H1 (cell line): ENCODE measurements at regions not wholly inside any gene's neighbourhood (a gene's known extent, or its start where the extent isn't known, plus 50 kb on each side); places are given as distances from the start of the nearest gene placed in this dataset.

ENCODE experiments used
- CTCF ChIA-PET: fragments of 300-600 bp; sonication (Branson Sonifier 250); formaldehyde crosslinking; loops from one replicate; lab custom pipeline; 2021; ENCODE audit not compliant: partially characterized antibody; lab: Charles Lee
- POLR2A ChIA-PET: fragments of 300-600 bp; sonication (Branson Sonifier 250); formaldehyde crosslinking; loops from one replicate; lab custom pipeline; 2021; ENCODE audit warnings: inconsistent platforms; ENCODE audit not compliant: partially characterized antibody; lab: Charles Lee
- DNase-seq, 2 experiments: peaks; one replicate each; pipeline versions ENCODE4 v3.0.0 to v3.0.0-alpha.2; 2010 to 2022; ENCODE audit warnings: low spot score in 2 of 2, low read depth in 1 of 2, mixed read lengths in 1 of 2
- FAIRE-seq: peaks from 2 replicates; lab custom pipeline; 2011; peaks lifted over from hg19 to GRCh38; lab: Jason Lieb, UNC
- H2AFZ ChIP-seq: 2 replicates; pipeline ENCODE4 v1.8.1; 2012; ENCODE audit warnings: low read length, inconsistent platforms
- H2AK5ac ChIP-seq: 2 replicates; pipeline ENCODE4 v1.6.1; 2013; ENCODE audit warnings: low read depth, low read length
- H2BK120ac ChIP-seq: replicated peaks from 2 replicates; pipeline ENCODE3; 2013; ENCODE audit warnings: low read depth, low read length, inconsistent platforms
- H2BK12ac ChIP-seq: 2 replicates; pipeline ENCODE4 v1.6.1; 2013; ENCODE audit warnings: low read depth, low read length
- H2BK15ac ChIP-seq: 2 replicates; pipeline ENCODE4 v1.6.1; 2013; ENCODE audit warnings: low read length
- H2BK20ac ChIP-seq: 2 replicates; pipeline ENCODE4 v1.6.1; 2013; ENCODE audit warnings: low read length
- H2BK5ac ChIP-seq: 2 replicates; pipeline ENCODE4 v1.6.1; 2013; ENCODE audit warnings: low read depth, low read length
- H3K14ac ChIP-seq: 2 replicates; pipeline ENCODE4 v1.6.1; 2013; ENCODE audit warnings: inconsistent platforms; ENCODE audit not compliant: insufficient read length
- H3K18ac ChIP-seq: 2 replicates; pipeline ENCODE4 v1.6.1; 2013; ENCODE audit warnings: low read length; ENCODE audit errors: extremely low read depth
- H3K23ac ChIP-seq: 2 replicates; pipeline ENCODE4 v1.6.1; 2013; ENCODE audit warnings: inconsistent platforms; ENCODE audit not compliant: insufficient read length
- H3K23me2 ChIP-seq: 2 replicates; pipeline ENCODE4 v1.6.1; 2013; ENCODE audit warnings: low read depth, low read length
- H3K27ac ChIP-seq: 2 replicates; pipeline ENCODE4 v1.6.1; 2011; ENCODE audit warnings: low read depth, low read length, inconsistent platforms
- H3K27me3 ChIP-seq, 4 experiments: replicated peaks in 1 of 4; 1 replicate in 1 of 4; 2 replicates in 3 of 4; pipeline versions ENCODE4 v1.6.1 to v1.8.1; 2011 to 2013; ENCODE audit warnings: low read length in 3 of 4, mild to moderate bottlenecking in 3 of 4, inconsistent platforms in 2 of 4, mixed read lengths in 2 of 4, moderate library complexity in 1 of 4; ENCODE audit not compliant: control insufficient read depth in 3 of 4, insufficient read depth in 3 of 4; ENCODE audit errors: extremely low read depth in 1 of 4
- H3K36me3 ChIP-seq, 4 experiments: 2 replicates each; pipeline versions ENCODE4 v1.6.1 to v1.8.1; 2011 to 2013; ENCODE audit warnings: mild to moderate bottlenecking in 4 of 4, low read length in 3 of 4, moderate library complexity in 2 of 4, control low read depth in 1 of 4, inconsistent platforms in 1 of 4; ENCODE audit not compliant: insufficient read depth in 4 of 4, control insufficient read depth in 2 of 4
- H3K4ac ChIP-seq: replicated peaks from 2 replicates; pipeline ENCODE3; 2013; ENCODE audit warnings: low read length, low read depth, mixed read lengths, inconsistent platforms; ENCODE audit not compliant: insufficient read length
- H3K4me1 ChIP-seq, 4 experiments: replicated peaks in 1 of 4; 1 replicate in 1 of 4; 2 replicates in 3 of 4; pipeline versions ENCODE4 v1.6.1 to v1.8.1; 2011 to 2013; ENCODE audit warnings: low read length in 3 of 4, inconsistent platforms in 2 of 4, mixed read lengths in 1 of 4; ENCODE audit not compliant: insufficient read depth in 4 of 4, control insufficient read depth in 3 of 4
- H3K4me2 ChIP-seq, 2 experiments: 2 replicates each; pipeline versions ENCODE4 v1.6.1 to v1.8.1; 2011 to 2013; ENCODE audit warnings: low read depth in 2 of 2, low read length in 2 of 2, control low read depth in 1 of 2, inconsistent platforms in 1 of 2, mild to moderate bottlenecking in 1 of 2; ENCODE audit not compliant: insufficient read depth in 1 of 2
- H3K4me3 ChIP-seq, 4 experiments: fragments of 200-600, 300-600 bp in 1 of 4; sonication (generic), shearing (Covaris generic), sonication (Bioruptor Twin) in 1 of 4; 2 replicates each; pipeline versions ENCODE4 v1.5.1 to v1.8.1; 2011 to 2016; ENCODE audit warnings: low read length in 4 of 4, low read depth in 3 of 4, control low read depth in 2 of 4, inconsistent platforms in 2 of 4, mild to moderate bottlenecking in 2 of 4, mixed read lengths in 1 of 4, moderate library complexity in 1 of 4; ENCODE audit not compliant: insufficient read depth in 2 of 4; ENCODE audit errors: extremely low read depth in 1 of 4
- H3K56ac ChIP-seq: replicated peaks from 2 replicates; pipeline ENCODE3; 2013; ENCODE audit warnings: low read depth, mild to moderate bottlenecking, mixed read lengths, low read length, inconsistent platforms; ENCODE audit not compliant: insufficient read length
- H3K79me1 ChIP-seq: 2 replicates; pipeline ENCODE4 v1.6.1; 2013; ENCODE audit warnings: low read depth, low read length, control low read depth
- H3K79me2 ChIP-seq, 2 experiments: 2 replicates each; pipeline versions ENCODE4 v1.6.1 to v1.8.1; 2012 to 2013; ENCODE audit warnings: low read length in 2 of 2, mild to moderate bottlenecking in 2 of 2, inconsistent platforms in 1 of 2; ENCODE audit not compliant: insufficient read depth in 2 of 2, control insufficient read depth in 1 of 2
- H3K9ac ChIP-seq, 4 experiments: replicated peaks in 1 of 4; 1 replicate in 1 of 4; 2 replicates in 3 of 4; pipeline versions ENCODE4 v1.6.1 to v1.8.1; 2011 to 2013; ENCODE audit warnings: low read depth in 3 of 4, low read length in 3 of 4, control low read depth in 2 of 4, mild to moderate bottlenecking in 2 of 4, moderate library complexity in 2 of 4, inconsistent platforms in 1 of 4; ENCODE audit errors: extremely low read depth in 1 of 4
- H3K9me3 ChIP-seq, 2 experiments: 2 replicates each; pipeline versions ENCODE4 v1.6.1 to v1.8.1; 2012 to 2013; ENCODE audit warnings: mild to moderate bottlenecking in 2 of 2, moderate library complexity in 2 of 2, control low read depth in 1 of 2, inconsistent platforms in 1 of 2, low read depth in 1 of 2, low read length in 1 of 2, mixed read lengths in 1 of 2; ENCODE audit not compliant: insufficient read depth in 2 of 2
- H4K20me1 ChIP-seq, 2 experiments: replicated peaks in 1 of 2; 2 replicates each; pipeline versions ENCODE3 to v1.8.1; 2011 to 2013; ENCODE audit warnings: inconsistent platforms in 2 of 2, low read length in 2 of 2, mild to moderate bottlenecking in 1 of 2; ENCODE audit not compliant: insufficient read depth in 2 of 2, control insufficient read depth in 1 of 2
- H4K5ac ChIP-seq: 2 replicates; pipeline ENCODE4 v1.6.1; 2013; ENCODE audit warnings: low read length, low read depth, mixed read lengths, inconsistent platforms; ENCODE audit not compliant: insufficient read length
- H4K8ac ChIP-seq: 2 replicates; pipeline ENCODE4 v1.8.0; 2013; ENCODE audit warnings: mild to moderate bottlenecking, moderate library complexity, low read length, inconsistent platforms; ENCODE audit not compliant: insufficient read depth; ENCODE audit errors: extremely low read depth
- H4K91ac ChIP-seq: replicated peaks from 2 replicates; pipeline ENCODE3; 2013; ENCODE audit warnings: low read length, mixed read lengths, inconsistent platforms; ENCODE audit not compliant: insufficient read length
- CBX5 ChIP-seq: fragments of 300-800, 300-1000 bp; sonication (generic); IDR thresholded peaks from 2 replicates; pipeline ENCODE4 v1.7.1; 2016; ENCODE audit warnings: antibody characterized with exemption, low read length, low read depth
- EP300 ChIP-seq, 2 experiments: IDR thresholded peaks; 1 replicate in 1 of 2; 2 replicates in 1 of 2; pipeline ENCODE4 v1.6.1; 2011 to 2012; ENCODE audit warnings: low read depth in 2 of 2, low read length in 2 of 2, mild to moderate bottlenecking in 2 of 2, borderline replicate concordance in 1 of 2, inconsistent platforms in 1 of 2, moderate library complexity in 1 of 2
- JUN ChIP-seq: IDR thresholded peaks from 2 replicates; pipeline ENCODE4 v1.6.1; 2011; ENCODE audit warnings: low read depth, mild to moderate bottlenecking, improper control_type of control experiment, low read length
- JUND ChIP-seq: IDR thresholded peaks from 2 replicates; pipeline ENCODE4 v1.6.1; 2011; ENCODE audit warnings: mild to moderate bottlenecking, improper control_type of control experiment, low read length
- POLR2A ChIP-seq, 2 experiments: IDR thresholded peaks; 1 replicate in 1 of 2; 2 replicates in 1 of 2; pipeline ENCODE4 v1.6.1; 2011; ENCODE audit warnings: low read depth in 2 of 2, low read length in 2 of 2, mild to moderate bottlenecking in 2 of 2; ENCODE audit errors: control extremely low read depth in 1 of 2
- POU5F1 ChIP-seq: IDR thresholded peaks from 2 replicates; pipeline ENCODE4 v1.6.1; 2011; ENCODE audit warnings: low read depth, mild to moderate bottlenecking, low read length, moderate library complexity
- RAD21 ChIP-seq, 2 experiments: IDR thresholded peaks in 1 of 2; conservative IDR thresholded peaks in 1 of 2; 2 replicates each; pipeline ENCODE4 v1.6.1; 2011; ENCODE audit warnings: low read depth in 2 of 2, low read length in 2 of 2, improper control_type of control experiment in 1 of 2, inconsistent platforms in 1 of 2, mild to moderate bottlenecking in 1 of 2, moderate library complexity in 1 of 2
- RBBP5 ChIP-seq: IDR thresholded peaks from 2 replicates; pipeline ENCODE4 v1.7.1; 2012; ENCODE audit warnings: low read depth, mild to moderate bottlenecking, inconsistent platforms, low read length, moderate library complexity, borderline replicate concordance
- TCF12 ChIP-seq: IDR thresholded peaks from 2 replicates; pipeline ENCODE4 v1.6.1; 2011; ENCODE audit warnings: low read depth, mild to moderate bottlenecking, low read length
- WGBS, 2 experiments: shearing (Covaris generic) in 1 of 2; methylation state at CpG; one replicate each; pipeline versions ENCODE4 v1.1.6 to v1.1.7; 2013 to 2015; ENCODE audit warnings: low lambda C conversion rate in 2 of 2, mixed read lengths in 2 of 2, inconsistent platforms in 1 of 2, low coverage in 1 of 2, missing lambda C conversion rate in 1 of 2; ENCODE audit not compliant: insufficient replicate concordance in 2 of 2, insufficient coverage in 1 of 2, insufficient read length in 1 of 2; ENCODE audit errors: extremely low coverage in 1 of 2, missing lambda C conversion rate in 1 of 2; 5-methylcytosine and 5-hydroxymethylcytosine counted together
- TF ChIP-seq, protein P1 (sequence below), 3 experiments: IDR thresholded peaks; 1 replicate in 2 of 3; 2 replicates in 1 of 3; pipeline versions ENCODE4 v1.5.1 to v1.6.1; 2011; ENCODE audit warnings: low read length in 3 of 3, mild to moderate bottlenecking in 3 of 3, inconsistent platforms in 2 of 3, low read depth in 1 of 3, moderate library complexity in 1 of 3; ENCODE audit not compliant: insufficient read depth in 1 of 3; ENCODE audit errors: control extremely low read depth in 1 of 3

DNA sequence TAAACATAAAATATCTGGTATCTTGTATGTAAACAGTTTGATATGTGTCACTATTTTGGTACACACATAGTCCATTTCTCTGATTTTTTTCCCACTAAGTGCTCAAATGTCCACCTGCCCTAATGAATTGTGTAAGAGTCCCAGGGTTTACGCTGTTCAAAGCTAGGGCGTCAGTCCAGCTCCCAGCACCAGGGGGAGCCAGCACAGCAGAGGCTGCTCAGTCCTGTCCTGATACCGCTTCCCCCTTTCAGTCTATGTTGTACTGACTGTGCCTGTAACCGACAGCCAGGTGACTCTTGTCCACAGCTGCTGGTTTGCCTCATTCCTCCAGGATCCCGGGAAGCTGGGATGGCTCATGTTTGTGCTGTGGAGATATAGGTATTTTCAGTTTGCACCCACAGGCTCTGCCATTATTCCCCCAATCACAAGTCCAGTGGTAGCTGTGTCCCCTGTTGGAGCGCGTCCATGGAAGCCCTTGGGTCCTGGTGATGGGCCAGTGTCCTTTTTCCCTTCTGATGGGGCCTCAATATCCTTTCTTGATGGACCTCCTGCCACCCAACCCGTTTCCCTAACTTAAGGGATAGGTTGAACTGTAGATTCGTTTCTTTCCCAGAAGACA is 242.0 kb downstream of the NEDD1 start:
- FAIRE-seq (peak; percentile 82), DNase-seq (peak; percentile 49 to 88)
- ChIA-PET POLR2A (interaction anchor here (1.0 to 1.3 kb wide), 3 partner anchors 18 to 316 kb away, joined by 4 to 5 read pairs (median 5); no protein-coding TSS in a partner anchor), CTCF (interaction anchor here (0.6 to 2.7 kb wide), 46 partner anchors 8 to 1248 kb away, joined by 3 to 26 read pairs (median 3); no protein-coding TSS in a partner anchor)
- Histone ChIP-seq H2AFZ (0 out of 2 replicates have a peak overlapping the region, but pooled peaks have one; percentile 27), H2BK120ac (no peak overlapping the region), H2BK15ac (no peak overlapping the region), H4K8ac (peak overlapping the region; percentile 40; the same call in 1 of the 2 replicates), H3K27ac (no peak overlapping the region), H2BK12ac (no peak overlapping the region), H3K14ac (no peak overlapping the region), H2BK20ac (no peak overlapping the region), H3K4me1 (no peaks in the 10 kb centered on the region; a peak in 1 of 7 replicates), H2BK5ac (no peak overlapping the region), H3K9ac (no peak overlapping the region), H3K9me3 (no peaks in the 10 kb centered on the region), H3K23ac (no peak overlapping the region), H3K4me2 (no peak overlapping the region), H3K56ac (no peak overlapping the region), H4K20me1 (no peaks in the 10 kb centered on the region), H2AK5ac (no peak overlapping the region), H3K18ac (no peak overlapping the region), H3K4me3 (no peak overlapping the region), H3K27me3 (no peaks in the 10 kb centered on the region), H3K4ac (no peak overlapping the region), H4K91ac (no peak overlapping the region), H3K36me3 (no peaks in the 10 kb centered on the region), H4K5ac (no peak overlapping the region), H3K79me2 (no peaks in the 10 kb centered on the region), H3K79me1 (no peaks in the 10 kb centered on the region), H3K23me2 (no peaks in the 10 kb centered on the region)
- WGBS, 2 experiments = 64% methylated on average over 9 of the region's 9 CpGs; no CpG with 5 or more reads in 1 of the 2 experiments
- TF ChIP-seq RAD21 (IDR thresholded peaks at IDR 0.05 in 1 of 2, conservative IDR thresholded peaks at IDR 0.05 in 1 of 2; ENCODE audit: low read depth in 2 of 2, low read length in 2 of 2) (peak; percentile 96), RBBP5 (no peak), POLR2A (IDR thresholded peaks at IDR 0.05; ENCODE audit: control extremely low read depth in 1 of 2, low read depth in 2 of 2, low read length in 2 of 2) (no peak), JUN (no peak), EP300 (IDR thresholded peaks at IDR 0.05; ENCODE audit: borderline replicate concordance in 1 of 2, low read depth in 2 of 2, low read length in 2 of 2) (no peak), CBX5 (no peak), TCF12 (no peak), POU5F1 (no peak), JUND (peak; percentile 39; the same call in 1 of the 2 replicates)
- TF ChIP-seq, protein P1, sequence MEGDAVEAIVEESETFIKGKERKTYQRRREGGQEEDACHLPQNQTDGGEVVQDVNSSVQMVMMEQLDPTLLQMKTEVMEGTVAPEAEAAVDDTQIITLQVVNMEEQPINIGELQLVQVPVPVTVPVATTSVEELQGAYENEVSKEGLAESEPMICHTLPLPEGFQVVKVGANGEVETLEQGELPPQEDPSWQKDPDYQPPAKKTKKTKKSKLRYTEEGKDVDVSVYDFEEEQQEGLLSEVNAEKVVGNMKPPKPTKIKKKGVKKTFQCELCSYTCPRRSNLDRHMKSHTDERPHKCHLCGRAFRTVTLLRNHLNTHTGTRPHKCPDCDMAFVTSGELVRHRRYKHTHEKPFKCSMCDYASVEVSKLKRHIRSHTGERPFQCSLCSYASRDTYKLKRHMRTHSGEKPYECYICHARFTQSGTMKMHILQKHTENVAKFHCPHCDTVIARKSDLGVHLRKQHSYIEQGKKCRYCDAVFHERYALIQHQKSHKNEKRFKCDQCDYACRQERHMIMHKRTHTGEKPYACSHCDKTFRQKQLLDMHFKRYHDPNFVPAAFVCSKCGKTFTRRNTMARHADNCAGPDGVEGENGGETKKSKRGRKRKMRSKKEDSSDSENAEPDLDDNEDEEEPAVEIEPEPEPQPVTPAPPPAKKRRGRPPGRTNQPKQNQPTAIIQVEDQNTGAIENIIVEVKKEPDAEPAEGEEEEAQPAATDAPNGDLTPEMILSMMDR (IDR thresholded peaks at IDR 0.05; ENCODE audit: control extremely low read depth in 1 of 3, insufficient read depth in 1 of 3, low read depth in 1 of 3, low read length in 3 of 3) = peak; percentile 93 to 97 (median 97)
